ENCODE measurements at regions not wholly inside any gene's neighbourhood (a gene's known extent, or its start where the extent isn't known, plus 50 kb on each side); places are given as distances from the start of the nearest gene placed in this dataset.
A peak's percentile ranks its signal among the peaks of the same experiment; 100 is the strongest.

DNA sequence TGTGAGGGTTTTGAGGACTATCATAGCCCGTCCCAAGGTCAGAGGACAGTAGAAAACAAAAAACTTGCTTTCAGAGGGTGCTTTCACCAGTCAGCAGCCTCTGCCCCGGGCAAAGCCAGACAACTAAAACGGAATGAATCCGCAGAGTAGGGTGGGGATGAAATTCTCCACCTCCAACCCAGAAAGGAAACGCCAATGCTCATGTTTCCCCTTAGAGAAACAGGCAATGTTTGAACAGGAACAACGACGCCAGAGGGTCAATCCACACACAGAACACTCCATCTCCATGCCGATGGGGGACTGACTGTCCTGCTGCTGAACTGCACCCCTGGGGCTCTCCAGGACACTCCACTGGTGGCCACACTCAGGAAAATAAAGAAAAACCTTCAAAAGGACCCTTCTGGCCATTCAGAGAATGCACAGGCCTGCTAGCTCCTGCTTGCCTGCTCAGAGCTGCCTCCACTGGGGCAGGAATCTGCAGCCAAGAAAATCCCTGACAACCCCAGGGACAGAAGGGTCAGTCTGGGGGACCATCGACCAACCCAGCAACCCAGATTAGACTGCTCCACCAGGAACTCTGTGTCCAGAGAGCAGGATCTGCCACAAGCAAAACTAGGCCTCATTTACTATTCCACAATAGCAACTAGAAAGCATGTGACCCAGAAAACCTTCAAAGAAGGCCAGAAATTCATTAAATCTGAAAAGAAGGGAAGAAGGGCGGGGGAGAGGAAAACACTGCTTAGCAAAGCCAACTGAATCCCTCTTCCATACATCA is 116.0 kb downstream of the TOMM20 start:
- Histone ChIP-seq H2AFZ (ENCODE audit: insufficient read depth, low read length, poor library complexity) (peak overlapping the region; percentile 23), H2BK12ac (ENCODE audit: low read length) (peak overlapping the region; percentile 93), H3K23ac (ENCODE audit: low read length) (no peak overlapping the region), H3K18ac (ENCODE audit: low read length) (peak overlapping the region; percentile 76), H3K4ac (ENCODE audit: low read depth, low read length) (peak overlapping the region; percentile 44), H3K9me3 (ENCODE audit: insufficient read depth, low read depth, low read length) (no peaks in the 10 kb centered on the region), H3K14ac (ENCODE audit: low read length) (peak overlapping the region; percentile 82), H3K27me3 (ENCODE audit: insufficient read depth, low read length) (no peaks in the 10 kb centered on the region), H3K9ac (ENCODE audit: low read length) (no peak overlapping the region), H2BK120ac (ENCODE audit: insufficient read depth, low read length, poor library complexity) (peak overlapping the region; percentile 92), H3K36me3 (ENCODE audit: control insufficient read depth in 1 of 2, insufficient read depth in 2 of 2, low read length in 2 of 2) (no peaks in the 10 kb centered on the region), H4K91ac (ENCODE audit: low read depth, low read length) (peak overlapping the region; percentile 85), H3K4me1 (ENCODE audit: control insufficient read depth in 1 of 2, insufficient read depth in 2 of 2, low read length in 2 of 2) (peaks cover 19 to 24% of the 10 kb centered on the region in 2 experiments), H2AK5ac (ENCODE audit: low read length) (peak overlapping the region; percentile 78), H2BK5ac (ENCODE audit: low read depth, low read length, poor library complexity) (peak overlapping the region; percentile 71), H3K79me2 (ENCODE audit: control insufficient read depth, insufficient read depth, low read length, poor library complexity) (peaks cover 3% of the 10 kb centered on the region), H4K12ac (ENCODE audit: low read depth, low read length) (peak overlapping the region; percentile 16), H3K27ac (ENCODE audit: low read depth, low read length) (peak overlapping the region; percentile 81), H4K8ac (ENCODE audit: low read depth, low read length) (peak overlapping the region; percentile 78), H3K4me2 (ENCODE audit: low read length) (no peak overlapping the region), H3K79me1 (ENCODE audit: low read length) (peaks cover 20% of the 10 kb centered on the region), H3K4me3 (ENCODE audit: low read depth, low read length) (no peak overlapping the region)
- DNase-seq, result peak in 1 of 2 donors; percentile 23
- WGBS (ENCODE audit: extremely low coverage, insufficient coverage, insufficient read length), result no CpG with 5 or more reads among the region's 10 CpGs

DNA sequence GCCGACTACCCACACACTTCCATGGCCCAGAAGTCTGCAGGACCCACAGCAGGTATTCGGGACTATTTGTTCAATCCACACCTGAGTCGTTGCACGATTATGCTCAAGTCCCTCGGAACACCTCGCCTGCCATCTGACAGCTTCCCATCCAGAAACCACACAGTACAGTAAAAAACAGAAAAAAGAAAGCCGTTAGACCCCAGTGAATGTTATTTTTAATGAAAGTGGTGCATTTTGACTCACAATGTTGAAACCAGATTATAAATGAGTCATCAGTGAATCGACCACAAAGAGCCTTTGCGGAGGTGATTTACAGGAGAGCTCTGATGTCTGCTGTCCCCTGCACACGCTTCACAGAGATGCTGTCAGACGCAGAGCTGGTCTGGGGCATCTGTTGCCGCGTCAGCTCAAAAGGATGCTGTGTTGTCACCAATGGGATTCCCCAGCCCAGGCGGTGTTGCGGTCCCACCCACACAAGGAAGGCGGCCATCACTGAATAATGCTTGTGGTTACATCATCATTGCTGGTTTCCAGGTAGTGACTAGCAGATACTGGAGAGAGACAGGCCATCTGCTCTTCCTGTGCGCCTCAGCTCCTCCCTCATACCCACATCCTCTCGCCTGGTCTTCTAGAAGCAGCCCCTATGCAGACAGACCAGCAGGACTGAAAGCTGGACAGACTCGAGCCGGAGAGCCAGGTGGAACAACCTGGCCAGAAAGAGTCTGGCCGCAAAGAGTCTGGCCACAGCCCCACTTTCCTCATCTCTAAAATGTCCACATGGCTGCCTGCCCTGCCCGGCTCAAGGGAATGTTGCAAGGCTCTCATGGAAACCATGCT is 116.8 kb downstream of the TOMM20 start:
- Histone ChIP-seq H2BK12ac (ENCODE audit: low read length) (peak overlapping the region; percentile 93), H3K36me3 (ENCODE audit: control insufficient read depth in 1 of 2, insufficient read depth in 2 of 2, low read length in 2 of 2) (no peaks in the 10 kb centered on the region), H2BK120ac (ENCODE audit: insufficient read depth, low read length, poor library complexity) (peak overlapping the region; percentile 62), H3K4me2 (ENCODE audit: low read length) (no peak overlapping the region), H3K4me3 (ENCODE audit: low read depth, low read length) (no peak overlapping the region), H2AFZ (ENCODE audit: insufficient read depth, low read length, poor library complexity) (peak overlapping the region; percentile 8), H3K9me3 (ENCODE audit: insufficient read depth, low read depth, low read length) (peaks cover 1% of the 10 kb centered on the region), H3K9ac (ENCODE audit: low read length) (no peak overlapping the region), H4K8ac (ENCODE audit: low read depth, low read length) (peak overlapping the region; percentile 15), H3K4ac (ENCODE audit: low read depth, low read length) (peak overlapping the region; percentile 12), H3K27ac (ENCODE audit: low read depth, low read length) (peak overlapping the region; percentile 81), H3K14ac (ENCODE audit: low read length) (peak overlapping the region; percentile 82), H3K79me2 (ENCODE audit: control insufficient read depth, insufficient read depth, low read length, poor library complexity) (peaks cover 3% of the 10 kb centered on the region), H4K12ac (ENCODE audit: low read depth, low read length) (no peak overlapping the region), H4K91ac (ENCODE audit: low read depth, low read length) (peak overlapping the region; percentile 85), H3K18ac (ENCODE audit: low read length) (peak overlapping the region; percentile 63), H3K79me1 (ENCODE audit: low read length) (peaks cover 20% of the 10 kb centered on the region), H2BK5ac (ENCODE audit: low read depth, low read length, poor library complexity) (peak overlapping the region; percentile 65), H3K27me3 (ENCODE audit: insufficient read depth, low read length) (no peaks in the 10 kb centered on the region), H2AK5ac (ENCODE audit: low read length) (peak overlapping the region; percentile 47), H3K4me1 (ENCODE audit: control insufficient read depth in 1 of 2, insufficient read depth in 2 of 2, low read length in 2 of 2) (peaks cover 18 to 21% of the 10 kb centered on the region in 2 experiments), H3K23ac (ENCODE audit: low read length) (no peak overlapping the region)
- WGBS (ENCODE audit: extremely low coverage, insufficient coverage, insufficient read length), result no CpG with 5 or more reads among the region's 22 CpGs
- DNase-seq, result peak; percentile 98 to 100

DNA sequence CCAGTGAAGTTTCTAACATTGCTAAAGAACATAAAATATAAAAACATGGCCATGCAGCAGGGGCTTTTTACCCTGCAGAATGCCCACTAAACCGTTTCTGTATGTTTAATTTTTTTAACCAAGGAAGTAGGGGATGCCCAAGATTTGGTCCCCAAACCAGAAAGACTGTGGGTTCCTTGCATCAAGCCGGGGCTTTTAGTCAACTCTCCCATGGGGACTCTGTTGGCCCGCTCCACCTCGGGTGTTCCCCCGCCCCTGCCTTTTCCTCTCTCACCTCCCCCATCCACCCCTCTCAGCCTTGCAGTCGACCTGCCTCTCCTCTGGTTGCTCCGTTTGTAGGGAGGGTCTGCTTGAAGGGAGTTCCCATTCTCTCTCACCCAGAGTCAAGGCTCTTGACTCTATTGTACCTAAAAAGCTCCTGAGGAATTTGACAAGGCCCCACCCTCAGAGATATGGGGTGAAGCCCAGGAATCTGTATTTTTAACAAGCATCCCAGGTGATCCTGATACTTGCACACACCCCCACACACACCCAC is 117.5 kb downstream of the TOMM20 start:
- Histone ChIP-seq H3K79me1 (ENCODE audit: low read length) (peaks cover 20% of the 10 kb centered on the region), H3K4me1 (ENCODE audit: control insufficient read depth in 1 of 2, insufficient read depth in 2 of 2, low read length in 2 of 2) (peaks cover 18 to 21% of the 10 kb centered on the region in 2 experiments), H3K27me3 (ENCODE audit: insufficient read depth, low read length) (no peaks in the 10 kb centered on the region), H2BK5ac (ENCODE audit: low read depth, low read length, poor library complexity) (no peak overlapping the region), H4K8ac (ENCODE audit: low read depth, low read length) (no peak overlapping the region), H3K23ac (ENCODE audit: low read length) (no peak overlapping the region), H3K18ac (ENCODE audit: low read length) (peak overlapping the region; percentile 63), H2AK5ac (ENCODE audit: low read length) (no peak overlapping the region), H3K9me3 (ENCODE audit: insufficient read depth, low read depth, low read length) (peaks cover 1% of the 10 kb centered on the region), H3K4ac (ENCODE audit: low read depth, low read length) (no peak overlapping the region), H3K14ac (ENCODE audit: low read length) (no peak overlapping the region), H2BK120ac (ENCODE audit: insufficient read depth, low read length, poor library complexity) (peak overlapping the region; percentile 54), H4K12ac (ENCODE audit: low read depth, low read length) (no peak overlapping the region), H2AFZ (ENCODE audit: insufficient read depth, low read length, poor library complexity) (no peak overlapping the region), H3K9ac (ENCODE audit: low read length) (no peak overlapping the region), H3K36me3 (ENCODE audit: control insufficient read depth in 1 of 2, insufficient read depth in 2 of 2, low read length in 2 of 2) (no peaks in the 10 kb centered on the region), H4K91ac (ENCODE audit: low read depth, low read length) (peak overlapping the region; percentile 18), H3K27ac (ENCODE audit: low read depth, low read length) (peak overlapping the region; percentile 35), H3K4me3 (ENCODE audit: low read depth, low read length) (no peak overlapping the region), H2BK12ac (ENCODE audit: low read length) (peak overlapping the region; percentile 68), H3K4me2 (ENCODE audit: low read length) (no peak overlapping the region), H3K79me2 (ENCODE audit: control insufficient read depth, insufficient read depth, low read length, poor library complexity) (peaks cover 3% of the 10 kb centered on the region)
- WGBS (ENCODE audit: extremely low coverage, insufficient coverage, insufficient read length), result no CpG with 5 or more reads among the region's 7 CpGs
- DNase-seq, result no peak

DNA sequence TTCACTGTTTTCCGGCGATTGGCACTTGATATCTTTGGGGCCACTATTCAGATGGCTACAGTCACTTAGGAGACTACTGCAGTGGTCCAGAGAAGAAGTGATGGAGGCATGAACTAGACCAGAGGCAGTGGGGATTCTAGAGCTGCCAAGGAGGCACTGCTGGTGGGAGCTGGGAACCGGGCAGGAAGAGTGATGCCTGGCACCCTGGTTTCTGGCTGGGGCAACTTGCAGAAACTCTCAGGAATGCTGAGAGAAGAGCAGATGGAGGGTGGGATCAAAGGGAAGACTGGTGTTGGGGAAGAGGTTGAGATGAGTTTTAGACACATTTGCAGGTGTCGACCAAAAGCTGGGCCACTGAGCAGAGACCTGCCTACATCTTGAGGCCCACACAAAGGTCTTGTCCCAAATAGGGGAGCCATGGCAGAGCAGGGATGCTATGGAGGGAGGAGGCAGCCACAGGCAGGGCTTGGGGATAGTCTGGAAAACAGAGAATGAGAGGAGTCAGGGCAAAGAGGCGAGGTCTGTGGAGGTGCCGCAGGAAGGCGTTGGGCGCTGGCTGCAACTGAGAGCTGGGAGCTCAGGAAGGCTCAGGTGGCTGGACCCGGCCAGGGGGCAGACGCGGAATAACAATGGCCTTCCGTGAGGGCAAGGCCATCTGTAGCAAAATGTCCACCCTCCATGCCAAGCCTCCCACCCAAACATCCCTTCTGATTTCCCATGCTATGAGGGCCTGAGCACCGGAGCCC is 118.9 kb downstream of the TOMM20 start:
- no peaks in the 10 kb centered on the region for H3K36me3 ChIP-seq (ENCODE audit: control insufficient read depth in 1 of 2, insufficient read depth in 2 of 2, low read length in 2 of 2)
- no peak overlapping the region for H3K9ac ChIP-seq (ENCODE audit: low read length)
- peaks cover 19% of the 10 kb centered on the region for H3K79me1 ChIP-seq (ENCODE audit: low read length)
- H3K79me2 ChIP-seq (ENCODE audit: control insufficient read depth, insufficient read depth, low read length, poor library complexity), result peaks cover 3% of the 10 kb centered on the region
- H3K23ac ChIP-seq (ENCODE audit: low read length), result no peak overlapping the region
- DNase-seq, result no peak
- peak overlapping the region; percentile 0 for H4K91ac ChIP-seq (ENCODE audit: low read depth, low read length)
- no peak overlapping the region for H2AFZ ChIP-seq (ENCODE audit: insufficient read depth, low read length, poor library complexity)
- H3K18ac ChIP-seq (ENCODE audit: low read length), result no peak overlapping the region
- H3K4me1 ChIP-seq (ENCODE audit: control insufficient read depth in 1 of 2, insufficient read depth in 2 of 2, low read length in 2 of 2), result peaks cover 18 to 21% of the 10 kb centered on the region in 2 experiments
- H4K8ac ChIP-seq (ENCODE audit: low read depth, low read length), result no peak overlapping the region
- no peak overlapping the region for H3K4ac ChIP-seq (ENCODE audit: low read depth, low read length)
- peak overlapping the region; percentile 78 for H2AK5ac ChIP-seq (ENCODE audit: low read length)
- H2BK12ac ChIP-seq (ENCODE audit: low read length), result peak overlapping the region; percentile 37
- no peak overlapping the region for H4K12ac ChIP-seq (ENCODE audit: low read depth, low read length)
- no peak overlapping the region for H2BK5ac ChIP-seq (ENCODE audit: low read depth, low read length, poor library complexity)
- H3K4me3 ChIP-seq (ENCODE audit: low read depth, low read length), result no peak overlapping the region
- no peak overlapping the region for H3K27ac ChIP-seq (ENCODE audit: low read depth, low read length)
- H3K27me3 ChIP-seq (ENCODE audit: insufficient read depth, low read length), result no peaks in the 10 kb centered on the region
- no peak overlapping the region for H2BK120ac ChIP-seq (ENCODE audit: insufficient read depth, low read length, poor library complexity)
- WGBS (ENCODE audit: extremely low coverage, insufficient coverage, insufficient read length), result no CpG with 5 or more reads among the region's 13 CpGs
- peaks cover 1% of the 10 kb centered on the region for H3K9me3 ChIP-seq (ENCODE audit: insufficient read depth, low read depth, low read length)
- H3K4me2 ChIP-seq (ENCODE audit: low read length), result no peak overlapping the region
- H3K14ac ChIP-seq (ENCODE audit: low read length), result peak overlapping the region; percentile 12
